SK-N-MC (cell line): ENCODE measurements at regions not wholly inside any gene's neighbourhood (a gene's known extent, or its start where the extent isn't known, plus 50 kb on each side); places are given as distances from the start of the nearest gene placed in this dataset.

Experiments
- DNase-seq: peaks from one replicate; pipeline ENCODE4 v3.0.0-alpha.2; 2011; ENCODE audit warnings: low read depth, low spot score
- H3K27ac ChIP-seq: fragments of 200-600 bp; sonication (generic); 2 replicates; pipeline ENCODE4 v1.5.1; 2016; ENCODE audit warnings: mixed run types
- H3K36me3 ChIP-seq: fragments of 200-600 bp; sonication (generic); 2 replicates; pipeline ENCODE4 v1.6.1; 2017; ENCODE audit warnings: antibody characterized with exemption, low read length, mixed read lengths; ENCODE audit not compliant: insufficient read depth
- H3K4me3 ChIP-seq: fragments of 200-600 bp; sonication (generic); 2 replicates; pipeline ENCODE4 v1.5.1; 2016
- H3K9ac ChIP-seq: fragments of 200-600 bp; sonication (generic); 2 replicates; pipeline ENCODE4 v1.8.0; 2017; ENCODE audit warnings: mixed run types, mixed read lengths; ENCODE audit not compliant: insufficient read length
- H3K9me3 ChIP-seq: fragments of 200-600 bp; sonication (generic); 2 replicates; pipeline ENCODE4 v1.6.1; 2017; ENCODE audit warnings: low read depth, mild to moderate bottlenecking, antibody characterized with exemption, low read length, moderate library complexity, mixed read lengths
- EZH2 ChIP-seq: fragments of 200-600 bp; sonication (generic); IDR thresholded peaks from one replicate; pipeline ENCODE4 v1.6.1; 2017; ENCODE audit warnings: antibody characterized with exemption
- FOXP2 ChIP-seq: optimal IDR thresholded peaks from 2 replicates; pipeline ENCODE3; 2011; ENCODE audit warnings: mild to moderate bottlenecking, moderate library complexity; ENCODE audit not compliant: insufficient read depth; ENCODE audit errors: extremely low read length, control extremely low read depth
- POLR2AphosphoS5 ChIP-seq: IDR thresholded peaks from 2 replicates; pipeline ENCODE4 v1.6.1; 2012; ENCODE audit warnings: mild to moderate bottlenecking, low read depth, low read length, borderline replicate concordance

GRCh38 chr14:86518298-86518697 lies 988.4 kb downstream of the FLRT2 start:
- Histone ChIP-seq H3K4me3 (no peak overlapping the region), H3K36me3 (no peaks in the 10 kb centered on the region), H3K9ac (no peak overlapping the region), H3K27ac (peak overlapping the region; percentile 69), H3K9me3 (no peaks in the 10 kb centered on the region)
- no peak for TF ChIP-seq FOXP2
- no peak for DNase-seq

- no peaks in the 10 kb centered on the region for H3K36me3 ChIP-seq
- no peak overlapping the region for H3K9ac ChIP-seq
- no peak for TF ChIP-seq EZH2
- no peak for TF ChIP-seq FOXP2
- no peak; the same call in 1 of the 2 replicates for TF ChIP-seq POLR2AphosphoS5
- H3K9me3 ChIP-seq, result no peaks in the 10 kb centered on the region
- peak overlapping the region; percentile 96 for H3K27ac ChIP-seq
- H3K4me3 ChIP-seq, result no peak overlapping the region
- DNase-seq, result no peak
Measured at GRCh38 chr14:86515195-86515594, 985.3 kb downstream of the FLRT2 start.

- Histone ChIP-seq H3K36me3 (no peaks in the 10 kb centered on the region), H3K4me3 (peak overlapping the region; percentile 41), H3K9me3 (no peaks in the 10 kb centered on the region), H3K9ac (no peak overlapping the region), H3K27ac (peak overlapping the region; percentile 96)
- peak; percentile 65 for DNase-seq
- TF ChIP-seq FOXP2 (no peak), POLR2AphosphoS5 (peak; percentile 69; the same call in 1 of the 2 replicates), EZH2 (no peak)
Measured at GRCh38 chr14:86513564-86513963, 983.6 kb downstream of the FLRT2 start.

- Histone ChIP-seq H3K9ac (peak overlapping the region; percentile 51), H3K9me3 (no peaks in the 10 kb centered on the region), H3K36me3 (no peaks in the 10 kb centered on the region), H3K27ac (peak overlapping the region; percentile 96), H3K4me3 (peak overlapping the region; percentile 41)
- DNase-seq, result peak; percentile 66
- TF ChIP-seq FOXP2 (no peak), EZH2 (no peak), POLR2AphosphoS5 (no peak)
Measured at GRCh38 chr14:86513056-86513455, 983.1 kb downstream of the FLRT2 start.

- H3K9me3 ChIP-seq, result no peaks in the 10 kb centered on the region
- peak overlapping the region; percentile 96 for H3K27ac ChIP-seq
- H3K36me3 ChIP-seq, result no peaks in the 10 kb centered on the region
- no peak for TF ChIP-seq FOXP2
- no peak for TF ChIP-seq POLR2AphosphoS5
- no peak for TF ChIP-seq EZH2
- peak overlapping the region; percentile 67 for H3K9ac ChIP-seq
- DNase-seq, result no peak
- peak overlapping the region; percentile 48 for H3K4me3 ChIP-seq
Measured at GRCh38 chr14:86510491-86510890, 980.5 kb downstream of the FLRT2 start.

GRCh38 chr14:86505808-86506207 lies 975.9 kb downstream of the FLRT2 start:
- TF ChIP-seq FOXP2 (no peak), EZH2 (no peak), POLR2AphosphoS5 (no peak)
- Histone ChIP-seq H3K9ac (no peak overlapping the region), H3K9me3 (no peaks in the 10 kb centered on the region; the same call in 1 of the 2 replicates), H3K27ac (no peak overlapping the region), H3K36me3 (no peaks in the 10 kb centered on the region), H3K4me3 (no peak overlapping the region)
- no peak for DNase-seq

GRCh38 chr14:86501611-86502010 lies 971.7 kb downstream of the FLRT2 start:
- no peaks in the 10 kb centered on the region for H3K36me3 ChIP-seq
- H3K4me3 ChIP-seq, result no peak overlapping the region
- DNase-seq, result no peak
- no peak overlapping the region for H3K27ac ChIP-seq
- no peak overlapping the region for H3K9ac ChIP-seq
- no peaks in the 10 kb centered on the region; the same call in 1 of the 2 replicates for H3K9me3 ChIP-seq
- TF ChIP-seq POLR2AphosphoS5, result no peak
- no peak for TF ChIP-seq EZH2
- TF ChIP-seq FOXP2, result no peak

- no peak overlapping the region for H3K9ac ChIP-seq
- no peak overlapping the region for H3K4me3 ChIP-seq
- H3K9me3 ChIP-seq, result no peaks in the 10 kb centered on the region; the same call in 1 of the 2 replicates
- no peaks in the 10 kb centered on the region for H3K36me3 ChIP-seq
- TF ChIP-seq POLR2AphosphoS5 (no peak), FOXP2 (no peak), EZH2 (no peak)
- no peak for DNase-seq
- H3K27ac ChIP-seq, result no peak overlapping the region
Measured at GRCh38 chr14:86491743-86492142, 961.8 kb downstream of the FLRT2 start.

- no peak for DNase-seq
- Histone ChIP-seq H3K27ac (no peak overlapping the region), H3K4me3 (no peak overlapping the region), H3K9ac (no peak overlapping the region), H3K9me3 (0 out of 2 replicates have a peak, but pooled peaks cover 5% of the 10 kb centered on the region), H3K36me3 (no peaks in the 10 kb centered on the region)
- TF ChIP-seq FOXP2, result no peak
- no peak for TF ChIP-seq EZH2
- TF ChIP-seq POLR2AphosphoS5, result no peak
Measured at GRCh38 chr14:86481104-86481503, 951.2 kb downstream of the FLRT2 start.
